AG09319 (cell line): ENCODE measurements at regions not wholly inside any gene's neighbourhood (a gene's known extent, or its start where the extent isn't known, plus 50 kb on each side); places are given as distances from the start of the nearest gene placed in this dataset.

Source experiments
- DNase-seq: peaks from one replicate; pipeline ENCODE4 v3.0.0-alpha.2; 2010; ENCODE audit warnings: low read depth; ENCODE audit errors: extremely low read depth
- CTCF ChIP-seq: IDR thresholded peaks from 2 replicates; pipeline ENCODE4 v1.5.1; 2011; ENCODE audit warnings: low read depth, mild to moderate bottlenecking, inconsistent platforms, low read length, moderate library complexity

GRCh38 chr22:22129387-22129786 is 115.2 kb upstream of the VPREB1 start:
- no peak for DNase-seq
- TF ChIP-seq CTCF: no peak

DNA sequence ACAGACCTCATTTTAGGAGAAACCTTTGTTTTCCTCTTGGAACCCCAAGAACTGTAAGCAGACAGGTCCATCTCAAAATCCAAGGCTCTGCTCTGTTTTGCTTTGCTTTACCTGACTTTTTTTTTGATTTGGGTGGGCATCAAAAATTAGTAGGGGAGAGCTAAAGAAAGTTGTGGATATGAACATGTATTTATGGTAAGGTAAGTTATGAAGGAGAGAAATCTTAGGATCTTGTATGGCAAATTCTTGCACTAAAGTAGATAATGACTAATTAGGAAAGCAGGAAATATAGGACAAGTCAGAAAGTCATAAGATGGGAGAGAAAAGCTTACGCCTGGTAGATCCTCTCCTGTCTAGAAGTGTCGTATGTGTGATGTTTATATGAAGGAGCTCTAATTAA is 116.1 kb upstream of the VPREB1 start:
- no peak for TF ChIP-seq CTCF
- DNase-seq: no peak

DNA sequence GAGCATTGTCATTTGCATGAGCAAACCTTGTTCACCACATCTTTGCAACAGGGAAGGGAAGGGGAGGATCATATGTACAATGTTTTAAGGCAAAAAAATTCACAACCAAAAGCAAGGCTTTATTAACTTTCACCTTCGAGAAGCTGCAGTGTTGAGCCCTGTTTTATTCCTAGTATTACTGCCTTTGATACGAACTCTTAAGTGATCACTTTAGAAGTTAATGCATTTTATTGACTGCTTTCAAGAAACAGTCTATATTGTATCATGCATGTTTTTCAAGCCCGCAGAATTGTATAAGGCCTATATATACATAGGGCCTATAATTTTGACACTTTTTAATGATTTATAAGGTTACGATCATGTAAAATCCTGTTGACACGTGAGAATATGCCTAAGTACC is 117.5 kb upstream of the VPREB1 start:
- no peak for TF ChIP-seq CTCF
- DNase-seq: no peak

DNA sequence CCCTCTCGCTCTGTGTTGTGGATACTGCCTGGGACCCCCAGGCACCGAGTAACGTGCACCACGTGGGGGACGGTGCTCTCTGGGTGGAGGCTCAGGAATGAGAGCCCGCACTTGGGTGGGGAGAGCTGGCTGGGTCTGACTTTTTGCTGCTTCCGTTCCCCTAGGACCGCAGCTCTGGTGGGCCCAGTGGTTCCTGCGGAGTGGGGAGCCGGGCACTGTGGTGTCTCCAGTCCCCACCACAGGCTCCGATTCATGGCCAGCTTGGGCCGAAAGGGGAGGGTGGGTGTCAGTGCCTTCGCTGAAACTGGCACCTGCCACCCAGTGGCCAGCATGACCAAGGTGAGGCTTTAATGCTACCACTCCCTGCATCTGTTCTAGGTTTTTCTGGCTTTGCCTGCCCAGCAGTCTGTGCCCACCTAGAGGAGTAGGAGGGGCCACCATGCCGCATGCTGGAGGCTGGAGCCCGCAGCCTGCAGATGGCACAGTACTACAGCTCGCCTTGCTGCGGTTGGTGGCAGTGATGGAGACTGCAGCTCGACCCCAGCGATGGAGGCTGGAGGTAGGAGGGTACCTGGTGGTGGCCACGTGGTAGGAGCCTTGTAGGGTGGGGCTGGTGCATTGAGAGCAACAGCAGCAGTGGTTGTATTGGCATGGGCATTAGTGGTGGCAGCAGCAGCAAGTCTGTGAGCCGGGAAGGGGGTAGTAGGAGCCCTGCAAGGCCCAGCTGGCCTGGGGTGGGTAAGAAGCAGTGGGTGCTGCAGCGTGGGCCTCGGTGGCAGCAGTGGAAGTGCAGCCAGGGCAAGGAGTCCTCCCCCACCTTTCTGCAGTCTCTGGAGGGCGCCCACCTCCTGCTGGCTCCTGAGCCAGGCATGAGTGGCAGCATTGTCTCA is 118.8 kb upstream of the VPREB1 start:
- TF ChIP-seq CTCF: no peak
- DNase-seq: no peak

- TF ChIP-seq CTCF: no peak
- DNase-seq: no peak
These were observed 119.5 kb upstream of the VPREB1 start for GRCh38 chr22:22125028-22125578.

GRCh38 chr22:22124374-22124773 is 120.2 kb upstream of the VPREB1 start:
- no peak for DNase-seq
- no peak for TF ChIP-seq CTCF

GRCh38 chr22:22123960-22124278 is 120.7 kb upstream of the VPREB1 start:
- DNase-seq: no peak
- TF ChIP-seq CTCF: no peak
